Muscle of back (tissue), 3 donors: ENCODE measurements at regions not wholly inside any gene's neighbourhood (a gene's known extent, or its start where the extent isn't known, plus 50 kb on each side); places are given as distances from the start of the nearest gene placed in this dataset.
A peak's percentile ranks its signal among the peaks of the same experiment; 100 is the strongest.

Experiments used
- DNase-seq, 3 donors: peaks; one replicate each; pipeline versions ENCODE4 v3.0.0 to v3.0.0-alpha.2; 2013

DNA sequence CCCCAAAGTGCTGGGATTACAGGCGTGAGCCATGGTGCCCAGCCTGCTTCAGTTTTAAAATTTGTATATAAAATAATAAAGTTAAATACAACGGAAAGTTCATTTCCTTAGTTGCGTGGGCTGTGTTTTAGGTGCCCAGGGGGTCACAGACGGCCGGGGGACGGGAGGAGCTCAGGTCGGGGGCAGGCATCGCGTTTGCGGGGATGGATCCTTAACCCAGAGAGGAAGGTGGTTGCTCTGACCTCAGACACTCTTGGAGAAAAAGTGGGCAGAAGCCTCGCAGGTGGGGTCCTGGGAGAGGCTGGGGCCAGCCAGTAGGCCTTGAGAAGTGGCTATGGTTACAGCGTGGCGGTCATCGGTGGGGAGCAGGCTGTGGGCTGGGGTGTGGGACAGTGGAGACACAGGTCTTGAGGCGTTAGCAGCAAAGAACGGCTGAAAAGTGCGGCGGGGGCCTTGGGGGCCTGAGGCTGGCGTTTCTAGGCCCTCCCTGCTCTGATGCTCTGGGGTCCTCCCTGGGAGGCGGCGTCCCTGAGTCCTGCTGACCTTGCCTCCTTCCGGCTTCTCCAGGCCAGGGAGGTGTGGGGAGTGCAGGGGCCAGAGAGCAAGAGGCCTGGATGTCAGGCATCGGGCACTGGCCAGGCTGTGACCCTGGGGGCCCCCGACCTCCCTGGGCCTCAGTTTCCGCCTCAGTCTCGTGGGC, 54.4 kb downstream of the UNCX start:
- no peak for DNase-seq

DNA sequence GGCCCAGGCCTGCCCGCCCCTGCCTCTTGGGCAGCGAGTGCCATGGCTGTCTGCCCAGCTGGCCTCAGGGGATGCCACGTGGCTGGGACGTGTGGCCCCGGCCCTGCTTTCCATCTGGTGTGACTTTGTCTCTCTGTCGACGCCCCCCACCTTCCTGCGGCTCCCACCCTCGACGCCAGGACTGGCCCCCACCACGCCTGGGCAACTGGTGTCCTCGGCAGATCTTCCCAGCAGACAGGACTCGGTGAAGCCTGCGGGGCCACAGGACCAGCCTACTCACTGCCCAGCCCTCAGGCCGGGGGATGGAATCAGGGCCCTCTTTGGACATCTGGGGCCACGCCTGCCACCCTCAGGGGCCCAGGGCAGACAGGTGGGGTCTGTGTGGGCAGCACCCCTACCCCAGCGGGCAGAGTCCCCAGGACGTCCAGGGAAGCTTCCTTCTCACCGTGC, 55.1 kb downstream of the UNCX start:
- no peak for DNase-seq

DNA sequence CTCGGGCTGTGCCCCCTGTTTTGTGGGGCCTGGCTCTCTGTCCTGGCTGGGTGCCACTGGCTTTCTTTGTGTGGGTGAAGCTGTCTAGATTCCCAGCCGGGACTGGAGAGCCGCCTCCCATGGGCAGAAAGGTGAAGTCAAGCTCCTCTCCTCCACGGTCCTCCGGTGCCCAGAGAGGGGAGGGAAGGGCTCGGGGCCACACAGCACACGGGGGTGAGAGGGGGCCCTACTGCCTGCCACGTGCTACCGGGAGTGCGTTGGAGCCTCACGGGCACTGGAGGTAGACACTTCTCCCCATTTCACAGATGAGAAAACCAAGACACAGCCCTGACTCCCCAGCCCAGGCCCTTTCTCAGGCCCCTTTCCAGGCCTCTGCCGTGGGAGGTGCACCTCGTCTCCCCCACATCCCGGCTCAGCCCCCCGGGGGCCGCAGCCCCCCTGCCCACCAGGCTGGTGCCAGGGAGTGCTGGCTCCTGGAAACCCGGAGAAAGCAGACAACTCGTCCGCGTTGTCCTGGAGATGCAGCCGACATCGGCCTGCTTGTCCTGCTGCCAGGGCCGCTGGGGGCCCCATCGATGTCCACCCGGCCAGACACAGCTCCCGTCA, 55.8 kb downstream of the UNCX start:
- DNase-seq, result no peak

DNA sequence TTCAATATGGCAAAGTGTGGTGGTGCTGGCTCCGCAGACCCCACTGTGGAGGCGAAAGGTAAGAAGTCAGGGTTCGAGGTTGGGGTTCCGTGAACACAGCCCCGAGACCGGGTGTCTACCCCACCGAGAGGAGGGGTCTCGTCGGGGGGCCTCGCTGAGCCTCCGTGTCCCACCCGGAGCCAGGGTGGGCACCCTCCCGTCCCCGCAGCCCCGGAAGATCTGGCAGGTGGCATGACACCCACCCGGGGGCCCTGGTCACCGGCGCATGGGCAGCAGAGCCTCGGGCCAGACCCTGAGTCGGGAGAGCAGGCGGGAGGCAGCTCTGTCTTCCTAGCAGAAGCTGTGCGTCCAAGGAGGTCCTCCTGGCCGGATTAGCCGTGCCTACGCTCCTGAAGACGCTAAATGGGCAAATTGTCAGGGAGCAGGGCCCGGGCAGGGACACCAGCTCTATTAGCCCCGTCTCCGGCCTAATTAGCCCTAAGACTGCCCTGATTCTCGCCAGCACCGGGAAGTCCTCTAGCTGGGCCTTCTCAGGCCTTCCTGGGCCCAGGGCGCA, 56.4 kb downstream of the UNCX start:
- no peak for DNase-seq

DNA sequence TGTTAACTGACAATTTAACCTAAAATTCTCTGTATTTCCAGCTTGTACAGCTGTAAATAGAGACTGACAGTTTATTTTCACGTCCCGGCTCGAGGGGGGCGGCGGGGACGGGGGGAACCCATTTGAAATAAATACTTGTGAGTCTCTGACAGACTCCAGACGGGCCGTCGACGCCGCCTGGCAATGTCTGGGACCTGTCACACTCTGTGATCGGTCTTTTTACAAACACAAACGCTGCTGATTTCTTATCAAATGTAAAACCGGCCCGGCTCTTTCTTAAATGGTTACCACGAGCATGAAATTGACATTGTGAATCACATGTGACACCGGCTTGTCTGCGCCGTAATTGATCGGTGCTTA, 57.0 kb downstream of the UNCX start:
- DNase-seq, result peak in 1 of 3 donors; percentile 31

DNA sequence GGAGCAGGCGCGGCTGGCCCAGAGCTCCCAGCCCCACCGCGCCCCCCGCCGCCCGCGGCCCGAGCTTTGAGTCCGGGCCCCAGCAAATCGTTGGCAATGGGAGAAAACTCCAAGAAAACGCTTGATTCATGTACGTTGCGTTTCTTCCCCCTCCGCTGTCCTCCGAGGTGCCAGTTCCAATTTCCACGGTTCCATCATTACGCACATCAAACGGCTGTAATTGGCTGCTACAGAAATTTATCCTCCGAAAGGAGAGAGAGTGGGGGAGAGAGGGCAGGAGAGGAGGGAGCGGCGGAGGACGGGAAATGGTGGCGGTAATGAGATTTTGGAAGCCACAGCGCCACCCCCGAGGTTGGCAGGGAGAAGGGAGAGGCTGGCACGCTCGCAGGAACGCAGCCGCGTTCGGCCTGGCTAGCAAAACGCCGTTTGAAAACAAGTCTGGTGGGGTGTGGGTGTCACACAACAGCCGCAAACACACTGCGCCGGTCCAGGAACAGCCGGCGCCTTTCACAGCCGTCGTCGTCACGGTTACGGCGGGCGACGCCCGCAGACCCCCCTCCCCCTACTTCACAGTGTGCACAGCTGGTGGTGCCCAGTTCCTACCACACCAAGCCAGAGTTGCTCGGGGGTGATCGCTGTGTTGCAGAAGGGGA, 57.5 kb downstream of the UNCX start:
- peak; percentile 24 to 75 (median 47) for DNase-seq

DNA sequence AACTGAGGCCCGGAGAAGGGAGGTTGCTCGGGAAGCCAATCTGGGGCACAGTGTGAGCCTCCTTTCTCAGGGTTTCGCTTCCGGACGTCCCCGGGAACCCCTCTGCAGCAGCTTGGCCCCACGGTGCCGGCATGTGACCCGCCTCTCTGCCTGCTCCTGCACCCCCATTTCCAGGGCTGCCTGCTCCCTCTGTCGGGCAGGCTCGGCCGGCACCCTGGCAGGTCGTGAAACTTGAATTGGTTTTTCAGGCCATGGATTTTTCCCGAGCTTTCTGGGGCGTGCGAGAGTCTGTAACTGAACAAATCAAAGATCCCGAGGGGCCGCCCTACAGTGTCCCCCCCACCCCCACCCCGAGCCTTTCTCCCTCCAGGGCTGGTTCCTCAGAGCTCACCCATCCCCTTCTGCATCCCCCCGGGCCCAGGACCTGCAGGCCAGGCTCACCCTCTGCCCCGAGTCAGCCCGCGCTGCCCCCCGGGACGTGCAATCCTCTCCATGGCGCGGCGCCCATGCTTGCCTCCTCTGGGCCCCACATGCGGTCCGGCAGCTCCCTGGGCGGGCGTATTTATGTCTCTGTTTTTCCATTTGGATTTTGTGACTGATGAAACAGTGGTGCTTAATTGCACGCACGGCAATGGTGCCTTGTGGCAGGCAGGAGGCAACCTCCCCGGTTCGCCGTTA, 58.1 kb downstream of the UNCX start:
- DNase-seq, result no peak

DNA sequence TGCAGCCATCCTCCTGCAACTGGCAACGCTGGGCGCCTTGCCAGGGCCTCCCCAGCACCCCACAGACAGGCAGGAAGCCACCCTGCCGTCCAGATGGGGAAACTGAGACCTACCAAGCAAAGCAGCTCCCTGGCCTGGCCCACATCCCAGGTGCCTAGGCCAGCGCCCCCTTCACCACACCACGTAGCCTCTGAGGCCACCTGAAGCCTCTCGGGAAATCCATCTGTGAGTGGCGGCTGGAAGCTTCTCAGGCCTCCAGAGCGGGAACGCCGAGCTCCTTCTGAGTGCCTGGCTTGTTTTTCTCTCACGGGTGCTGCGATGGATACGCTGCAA, 58.7 kb downstream of the UNCX start:
- DNase-seq, result no peak

DNA sequence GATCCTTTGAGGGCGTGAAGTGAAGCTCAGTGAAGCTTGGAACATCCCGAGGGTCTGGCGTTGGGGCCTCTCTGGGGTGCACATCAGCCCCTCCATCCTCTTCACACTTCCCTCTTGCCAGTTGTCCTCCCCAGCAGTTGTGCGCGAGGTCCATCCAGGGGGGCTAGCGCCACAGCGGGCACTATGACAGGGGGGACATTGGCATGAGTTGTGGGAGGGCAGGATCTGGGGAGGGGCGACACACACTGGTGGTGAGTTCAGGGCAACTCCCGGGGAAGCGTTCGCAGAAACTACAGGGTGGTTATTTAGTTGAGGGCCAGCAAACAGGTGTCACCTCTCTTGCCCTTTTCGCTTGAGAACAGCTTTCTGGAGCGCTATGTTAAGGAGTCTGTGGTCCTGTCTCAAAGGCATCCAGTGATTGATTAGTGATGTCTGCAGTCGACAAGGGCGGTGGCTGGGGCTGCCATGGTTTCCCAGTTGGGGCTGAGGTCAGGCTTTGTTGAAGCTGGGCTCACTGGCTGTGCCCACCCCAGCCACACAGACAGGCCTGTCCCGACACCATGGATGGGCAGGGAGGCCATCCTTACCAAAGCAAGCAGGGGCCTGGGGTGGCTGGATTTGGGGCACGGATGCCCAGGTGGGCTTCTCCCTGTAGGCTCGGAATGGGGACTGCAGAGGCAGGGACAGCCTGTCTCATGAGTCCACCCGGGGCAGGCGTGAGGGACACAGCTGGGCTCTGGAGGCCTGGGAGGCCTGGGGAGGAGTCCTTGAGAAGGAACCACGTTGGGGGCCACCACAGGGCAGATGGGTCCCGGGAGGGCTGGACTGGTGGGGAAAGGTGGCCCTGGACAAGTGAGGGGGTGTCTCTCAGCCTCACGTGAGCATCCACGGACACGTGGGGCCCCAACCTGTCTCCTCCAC, 59.4 kb downstream of the UNCX start:
- DNase-seq, result no peak

DNA sequence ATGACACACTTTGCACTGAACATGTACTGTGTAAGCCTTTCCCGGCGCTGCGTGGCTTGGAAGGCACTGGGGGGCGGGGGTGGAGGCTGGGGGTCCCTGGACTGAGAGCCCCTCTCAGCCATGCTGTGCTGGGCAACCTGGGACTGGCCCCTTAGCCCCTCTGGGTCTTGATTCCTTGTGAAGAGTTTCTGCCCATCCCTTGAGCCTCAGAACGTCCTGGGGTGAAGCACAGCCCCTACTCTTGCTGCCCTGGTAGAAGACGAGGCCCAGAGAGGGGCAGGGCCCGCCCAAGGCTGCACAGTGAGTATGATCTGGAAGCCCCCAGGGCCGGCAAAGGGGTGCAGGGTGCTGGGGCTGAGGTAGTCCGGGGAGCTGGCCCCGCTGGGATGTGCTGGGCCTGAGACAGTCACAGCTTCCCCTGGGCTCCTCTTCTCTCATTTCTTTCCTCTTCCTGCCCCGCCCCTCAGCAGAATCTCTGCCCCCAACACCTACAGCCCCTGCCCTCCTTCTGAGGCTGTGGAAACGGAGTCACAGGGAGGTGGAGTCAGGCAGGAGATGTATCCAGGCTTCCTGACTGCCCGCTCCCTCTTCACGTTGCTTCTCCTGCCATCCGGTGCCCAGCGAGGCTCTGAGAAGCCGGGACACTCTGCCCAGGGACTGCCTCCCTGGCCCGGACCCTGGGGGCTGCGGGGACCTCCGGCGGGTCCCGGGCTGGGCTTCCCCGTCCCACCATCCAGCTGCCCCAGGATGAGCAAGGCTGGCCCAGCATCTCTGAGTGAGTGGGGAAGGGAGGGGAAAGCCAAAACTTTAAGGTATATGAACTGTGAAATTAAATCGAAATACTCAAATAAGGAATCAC, 60.5 kb downstream of the UNCX start:
- no peak for DNase-seq

DNA sequence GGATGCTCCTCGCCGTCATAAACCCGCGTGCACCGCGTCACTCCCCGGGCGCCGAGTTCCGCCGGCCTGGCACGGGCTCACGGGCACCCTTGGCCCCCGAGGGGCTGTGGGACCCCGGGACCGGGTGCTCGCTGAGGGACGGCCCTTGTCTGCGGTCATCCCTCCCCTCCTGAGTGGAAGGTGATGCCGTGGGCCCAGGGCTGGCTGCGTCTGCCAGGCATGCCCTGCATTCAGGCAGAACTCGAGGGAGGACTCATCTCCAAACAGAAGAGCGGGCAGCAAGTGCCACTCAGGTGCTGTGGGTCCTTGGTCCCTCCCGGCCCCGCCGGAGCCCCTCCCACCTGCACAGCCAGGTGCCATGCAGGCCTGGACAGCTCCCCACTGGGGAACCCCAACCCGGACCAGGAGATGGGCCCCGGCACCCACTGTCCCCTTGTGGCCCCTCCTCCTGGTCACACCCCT, 61.3 kb downstream of the UNCX start:
- DNase-seq, result no peak

DNA sequence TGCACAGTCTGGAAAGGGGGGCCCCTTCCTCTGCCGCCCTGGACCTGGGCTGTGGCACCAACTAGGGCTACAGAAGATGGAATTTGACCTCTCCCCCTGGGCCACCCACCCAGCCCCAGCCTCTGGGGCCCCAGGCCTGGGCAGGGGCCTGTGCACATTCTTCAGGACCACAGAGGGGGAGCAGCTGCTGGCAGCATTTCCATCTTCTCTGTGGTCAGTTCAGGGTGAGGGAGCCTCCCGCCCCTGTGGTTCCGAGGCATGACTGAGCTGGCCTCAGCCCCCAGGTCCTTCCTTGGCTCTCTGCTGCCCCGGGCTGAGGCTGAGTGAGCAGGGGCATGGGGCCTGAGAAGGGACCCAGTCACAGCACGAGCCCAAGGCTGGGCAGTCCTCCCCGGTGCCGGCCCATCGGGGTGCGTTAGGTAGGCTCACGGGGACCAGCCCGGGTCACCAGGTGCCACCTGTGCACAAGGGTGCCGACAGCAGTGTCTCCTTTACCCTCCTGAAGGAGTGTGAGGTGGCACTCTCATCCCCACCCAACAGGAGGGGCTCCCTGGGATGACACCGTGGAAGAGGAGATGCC, 63.2 kb downstream of the UNCX start:
- no peak for DNase-seq

DNA sequence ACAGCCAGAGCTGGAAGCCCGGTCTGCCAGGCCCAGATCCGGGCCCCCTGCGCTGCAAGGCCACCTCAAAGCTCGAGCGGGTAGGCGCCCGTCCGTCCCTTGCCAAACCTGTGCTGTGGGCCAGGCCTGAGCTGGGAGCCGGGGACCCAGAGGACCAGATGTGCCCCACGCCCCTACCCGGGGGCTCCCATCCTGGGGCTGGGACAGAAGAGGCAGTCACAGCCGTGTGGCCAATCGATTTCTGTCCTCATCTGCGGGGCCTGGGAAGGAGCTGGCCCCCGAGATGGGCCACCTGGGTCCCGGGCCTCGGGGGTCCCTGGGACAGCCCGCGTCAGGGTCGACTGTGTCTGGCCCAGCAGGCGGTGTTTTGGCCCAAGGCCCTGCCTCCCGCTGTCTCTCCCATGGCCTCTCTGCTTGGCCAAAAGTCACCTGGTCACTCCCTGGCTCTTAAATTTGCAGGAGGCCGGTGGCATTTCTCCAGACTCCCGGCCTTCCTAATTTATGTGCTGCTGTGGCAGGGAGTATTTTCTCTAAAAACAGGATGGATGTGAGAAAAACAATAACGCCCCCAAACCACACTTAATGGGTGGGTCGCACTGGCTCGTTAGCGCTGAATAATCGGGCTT, 63.8 kb downstream of the UNCX start:
- no peak for DNase-seq

DNA sequence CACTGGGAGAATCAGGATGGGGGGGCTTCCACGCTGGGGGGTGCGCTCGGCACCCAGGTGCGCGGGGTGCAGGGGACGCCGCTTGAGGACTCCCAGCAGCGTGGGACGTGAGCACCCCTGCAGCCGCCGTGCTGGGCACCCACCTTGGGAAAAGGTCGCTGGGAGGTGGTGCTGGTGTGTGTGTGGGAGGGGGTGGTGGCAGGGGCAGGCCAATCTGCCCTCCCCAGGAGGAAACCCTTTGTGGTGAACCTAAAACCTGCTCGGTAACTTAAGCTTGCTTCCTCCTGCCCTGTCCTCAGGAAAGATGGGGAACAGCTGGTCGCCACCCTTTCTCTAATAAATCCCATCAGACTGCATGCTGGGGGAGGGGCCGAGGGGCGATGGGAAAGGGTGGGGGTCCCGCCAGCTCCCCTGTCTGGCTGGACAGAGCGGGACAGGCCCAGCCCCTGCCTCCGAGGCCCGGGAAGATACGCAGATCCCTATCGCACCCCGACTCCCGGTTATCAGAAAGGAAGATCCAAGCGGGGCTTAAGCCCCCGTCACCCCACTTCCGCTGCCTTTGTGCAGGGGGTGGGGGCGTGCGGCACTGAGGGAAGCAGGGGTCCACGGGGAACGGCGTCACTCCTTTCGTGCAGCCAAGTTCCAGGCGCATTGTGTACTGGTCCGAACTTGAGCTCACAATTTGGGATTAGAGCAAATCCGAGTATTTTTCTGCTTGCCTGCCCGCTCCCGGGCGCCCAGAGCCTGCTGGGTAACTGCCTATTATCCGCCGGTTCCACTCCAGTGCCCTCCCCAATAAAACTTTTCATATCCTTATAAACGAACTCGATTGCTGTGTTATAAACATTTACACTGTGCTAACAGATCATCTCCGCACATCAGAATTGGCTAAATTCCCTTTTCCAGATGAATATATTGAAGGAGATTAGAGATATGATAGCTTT, 64.6 kb downstream of the UNCX start:
- DNase-seq, result no peak

DNA sequence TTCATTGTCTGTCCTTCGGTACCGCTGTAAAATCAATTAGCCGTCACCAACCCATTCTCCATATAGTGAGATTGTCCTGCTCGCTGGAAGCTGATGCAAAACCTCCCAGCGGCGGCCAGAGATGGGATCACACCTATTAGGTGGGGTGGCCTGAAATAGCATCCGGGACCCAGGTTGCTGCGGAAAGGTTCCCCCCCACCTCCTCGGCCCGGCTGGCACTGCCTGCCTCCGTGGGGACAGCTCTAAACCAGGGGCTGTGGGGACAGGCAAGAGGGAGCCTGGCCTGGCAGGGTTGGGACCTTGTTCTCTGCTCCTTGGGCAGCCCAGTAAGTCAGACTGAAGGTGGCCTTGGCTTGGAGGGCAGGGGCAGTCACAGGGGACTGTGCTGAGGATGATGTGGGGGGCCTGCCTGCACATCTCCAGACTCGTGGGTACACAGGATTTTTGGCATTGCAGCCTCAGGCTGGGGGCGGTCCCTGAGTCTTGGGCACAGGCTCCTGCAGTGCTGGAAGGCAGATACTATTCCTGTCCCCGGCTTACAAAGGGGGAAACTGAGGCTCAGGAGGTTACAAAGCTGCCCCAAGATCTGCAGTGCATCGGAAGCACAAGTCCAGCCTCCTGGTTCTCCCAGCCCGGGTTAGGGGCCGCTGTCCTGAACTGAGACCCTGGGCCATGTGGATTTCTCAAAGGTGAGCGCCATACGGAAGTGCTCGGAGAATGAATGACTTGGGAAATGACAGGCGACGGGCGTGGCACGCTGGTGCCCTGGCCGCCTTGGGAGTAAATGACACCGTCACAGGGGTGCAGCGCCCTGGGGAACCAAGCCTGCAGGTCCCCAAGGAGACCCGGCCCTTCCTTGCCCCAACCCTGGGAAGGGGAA, 65.6 kb downstream of the UNCX start:
- no peak for DNase-seq

DNA sequence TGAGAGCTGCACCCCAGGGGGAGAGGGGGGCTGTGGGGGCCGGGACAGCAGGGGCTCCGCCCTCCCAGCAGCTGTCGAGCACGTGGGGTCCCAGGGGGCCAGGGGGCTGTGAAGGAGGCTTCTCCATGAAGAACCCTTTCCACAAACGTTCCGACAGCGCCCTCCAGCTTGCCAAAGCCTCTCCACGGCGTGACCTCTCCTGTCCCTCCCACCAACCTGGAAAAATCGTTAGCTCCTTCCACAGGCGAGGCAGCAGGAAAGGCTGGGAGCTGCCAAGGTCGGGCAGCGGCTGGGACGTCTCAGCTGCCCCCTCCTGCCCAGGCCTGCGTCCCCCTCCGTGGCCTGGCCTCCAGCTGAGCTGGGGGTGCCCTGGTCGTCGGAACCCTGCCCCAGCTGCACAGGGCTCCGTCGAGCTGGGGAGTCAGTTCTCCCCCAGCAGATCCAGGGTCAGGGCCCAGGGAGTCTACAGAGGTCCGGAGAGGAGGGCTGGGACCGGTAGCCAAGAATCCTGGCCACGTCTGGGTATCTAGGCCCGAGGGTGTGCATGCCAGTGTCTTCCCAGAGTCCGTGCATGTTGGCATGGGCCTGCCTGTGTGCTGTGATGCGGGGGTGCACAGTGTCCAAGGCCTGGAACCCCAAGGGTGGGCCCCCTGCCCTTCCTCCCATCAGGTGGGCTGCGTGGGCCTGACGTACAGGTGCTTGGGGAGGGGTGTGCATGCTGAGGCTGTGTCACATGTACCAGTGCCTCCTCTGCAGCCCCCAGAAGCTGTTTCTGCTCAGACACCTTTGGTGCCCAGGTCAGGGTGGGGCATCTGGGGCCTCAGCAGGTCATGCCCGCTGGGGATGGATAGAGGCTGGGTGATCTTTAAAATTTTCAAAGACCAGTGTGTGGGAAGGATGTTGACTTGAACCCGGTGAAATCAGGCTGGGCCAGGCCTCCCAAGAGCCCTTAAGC, 66.5 kb downstream of the UNCX start:
- peak in 1 of 3 donors; percentile 15 for DNase-seq
